Hematopoietic multipotent progenitor cell treated with erythropoietin and hydrocortisone succinate and interleukin-3 and kit ligand, for 4 days (in vitro differentiated cells): ENCODE measurements at regions not wholly inside any gene's neighbourhood (a gene's known extent, or its start where the extent isn't known, plus 50 kb on each side); places are given as distances from the start of the nearest gene placed in this dataset.

Source experiments
- DNase-seq: peaks from one replicate; pipeline ENCODE4 v3.0.0-alpha.2; 2015

- no peak for DNase-seq
Measured at GRCh38 chr7:156445997-156446761, 194.4 kb upstream of the RNF32 start.

GRCh38 chr7:156442516-156442915, 198.1 kb upstream of the RNF32 start:
- DNase-seq: no peak

DNA sequence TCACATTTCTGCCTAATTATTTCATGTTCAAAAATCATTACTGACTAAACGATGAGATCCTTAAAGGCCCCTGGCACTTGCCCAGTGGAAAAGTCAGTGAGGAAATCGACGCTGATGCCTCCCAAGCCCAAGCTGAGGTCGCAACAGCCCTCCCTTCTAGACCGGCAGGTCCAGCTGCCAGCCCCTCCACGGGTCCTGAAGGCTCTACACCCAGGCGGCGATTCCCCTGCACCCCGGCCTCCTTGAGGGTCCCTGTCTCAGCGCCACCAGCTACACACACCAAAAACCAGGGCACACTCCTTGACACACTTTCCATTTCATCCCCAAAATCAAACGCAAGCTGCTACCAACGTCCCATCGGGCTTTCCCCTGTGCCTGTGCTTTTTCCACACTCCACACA, 200.1 kb upstream of the RNF32 start:
- DNase-seq: no peak

- no peak for DNase-seq
Measured at GRCh38 chr7:156438011-156438410, 202.6 kb upstream of the RNF32 start.

DNA sequence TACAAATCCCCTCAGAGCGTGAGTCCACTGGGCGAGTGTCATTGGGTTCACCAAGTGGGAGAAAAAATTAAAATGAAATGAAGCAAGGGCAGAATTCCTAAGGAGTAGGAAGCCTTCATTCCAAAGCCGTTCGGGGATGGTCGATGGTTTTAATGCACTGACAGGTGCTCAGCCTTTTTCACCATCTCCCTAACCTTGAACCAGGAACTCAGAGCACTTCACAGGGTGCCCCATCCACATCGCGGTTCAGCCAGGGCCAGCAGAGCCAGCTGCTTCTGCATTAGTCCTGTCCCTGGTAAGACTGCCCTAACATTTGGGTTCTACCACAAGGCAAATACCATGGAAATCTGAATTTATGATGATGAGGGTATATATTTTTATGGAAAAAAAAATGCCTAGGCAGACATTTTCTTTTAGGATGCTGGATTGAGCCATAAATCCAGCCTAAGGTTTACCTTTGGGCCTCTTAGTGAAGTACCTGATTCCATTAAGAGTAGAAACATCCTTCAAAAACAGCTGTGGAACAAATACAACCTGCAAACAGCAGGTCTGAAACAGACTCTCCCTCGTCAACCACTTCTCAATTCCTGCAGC, 203.5 kb upstream of the RNF32 start:
- DNase-seq: no peak

GRCh38 chr7:156435486-156436231, 204.9 kb upstream of the RNF32 start:
- DNase-seq: no peak

- no peak for DNase-seq
Measured at GRCh38 chr7:156434706-156435105, 205.9 kb upstream of the RNF32 start.

GRCh38 chr7:156432018-156432417, 208.6 kb upstream of the RNF32 start:
- DNase-seq: no peak

- no peak for DNase-seq
Measured at GRCh38 chr7:156430109-156430508, 210.5 kb upstream of the RNF32 start.

DNA sequence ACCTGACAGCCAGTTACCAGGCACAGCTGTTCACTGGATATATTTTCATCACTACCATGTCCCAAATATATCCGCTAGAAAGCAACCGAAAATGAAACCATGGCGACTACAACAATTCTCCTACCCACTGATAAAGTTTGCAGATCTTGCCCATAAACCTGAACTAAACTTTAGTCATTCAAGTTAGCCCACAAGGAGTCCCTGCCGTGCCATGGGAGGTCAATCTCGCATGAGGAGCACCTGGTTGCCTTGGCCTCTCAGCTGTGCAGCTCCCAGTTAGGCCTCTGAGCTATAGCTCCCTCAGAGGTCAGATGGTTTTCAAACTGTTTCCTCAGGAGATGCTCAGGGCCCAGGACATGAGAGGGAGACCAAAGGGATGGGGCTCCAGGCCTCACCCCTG, 211.1 kb upstream of the RNF32 start:
- DNase-seq: no peak

GRCh38 chr7:156423876-156424275, 216.7 kb upstream of the RNF32 start:
- DNase-seq: no peak

- no peak for DNase-seq
Measured at GRCh38 chr7:156420496-156420895, 220.1 kb upstream of the RNF32 start.

DNA sequence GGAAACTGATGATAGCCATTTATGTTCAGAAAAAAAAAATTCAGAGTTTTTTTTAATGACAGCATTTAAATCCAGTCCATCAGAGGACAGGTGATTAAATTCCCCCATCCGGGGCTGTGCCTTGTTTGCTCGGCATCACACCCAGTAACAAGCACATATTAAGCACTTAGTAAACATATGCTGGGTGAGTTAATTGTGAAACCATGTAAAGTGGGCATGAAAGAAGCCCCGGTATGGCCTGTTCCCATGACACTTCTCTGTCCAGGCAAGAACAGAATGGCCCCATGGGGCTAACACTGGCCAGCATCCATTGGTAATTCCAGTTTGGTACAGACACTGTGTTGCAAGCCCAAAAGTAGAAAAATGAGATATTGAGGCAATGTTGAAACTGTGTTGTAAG, 220.8 kb upstream of the RNF32 start:
- DNase-seq: no peak

- no peak for DNase-seq
Measured at GRCh38 chr7:156402255-156402654, 238.3 kb upstream of the RNF32 start.

DNA sequence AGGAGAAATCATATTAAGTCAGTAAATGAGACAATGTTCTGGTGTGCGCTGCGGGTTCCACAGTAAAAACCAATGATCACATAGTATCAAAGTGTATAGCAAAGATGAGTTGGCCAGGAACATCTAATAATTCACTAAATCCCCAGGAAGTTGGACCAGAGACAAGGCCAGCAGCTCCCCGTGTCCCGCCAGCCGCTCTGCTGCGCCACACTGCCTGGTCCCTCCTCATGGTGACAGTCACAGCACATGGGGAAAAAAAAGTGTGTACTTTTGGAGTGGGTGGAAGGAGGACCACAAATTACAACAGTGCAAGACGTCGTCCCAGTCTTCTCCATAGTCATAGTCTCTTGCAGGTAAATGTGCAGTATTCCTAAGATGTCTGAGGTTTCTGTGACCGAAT, 239.0 kb upstream of the RNF32 start:
- no peak for DNase-seq

GRCh38 chr7:156400046-156400445, 240.5 kb upstream of the RNF32 start:
- no peak for DNase-seq

GRCh38 chr7:156397249-156397648, 243.3 kb upstream of the RNF32 start:
- no peak for DNase-seq

DNA sequence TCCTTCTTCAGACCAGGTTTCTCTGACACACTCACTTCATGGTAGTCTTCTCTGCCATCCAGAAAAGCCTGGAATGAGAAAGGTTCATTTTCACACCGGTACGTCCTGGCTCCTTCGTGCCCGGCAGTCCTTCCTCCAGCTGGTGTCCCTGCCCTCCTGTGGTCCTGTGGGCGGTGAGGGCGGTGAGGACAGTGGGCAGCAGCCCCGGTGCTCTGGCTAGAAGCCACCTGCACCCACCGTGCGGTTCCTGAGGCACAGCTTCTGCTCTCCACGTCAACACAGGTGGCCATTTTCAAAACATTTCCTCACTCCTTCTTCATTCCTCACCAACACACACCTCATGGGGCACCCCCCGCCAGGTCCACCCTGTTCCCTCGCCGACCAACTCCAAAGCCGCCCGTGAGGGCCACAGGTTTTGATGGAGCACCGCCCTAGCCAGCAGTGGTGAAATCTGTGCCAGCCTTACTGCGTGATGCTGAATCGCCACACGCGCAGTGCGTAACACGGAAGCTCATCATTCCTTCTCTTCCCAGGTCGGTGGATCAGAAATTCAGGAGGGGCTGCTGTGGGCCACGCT, 251.4 kb upstream of the RNF32 start:
- no peak for DNase-seq

- DNase-seq: peak; percentile 5
Measured at GRCh38 chr7:156386097-156386496, 254.5 kb upstream of the RNF32 start.

DNA sequence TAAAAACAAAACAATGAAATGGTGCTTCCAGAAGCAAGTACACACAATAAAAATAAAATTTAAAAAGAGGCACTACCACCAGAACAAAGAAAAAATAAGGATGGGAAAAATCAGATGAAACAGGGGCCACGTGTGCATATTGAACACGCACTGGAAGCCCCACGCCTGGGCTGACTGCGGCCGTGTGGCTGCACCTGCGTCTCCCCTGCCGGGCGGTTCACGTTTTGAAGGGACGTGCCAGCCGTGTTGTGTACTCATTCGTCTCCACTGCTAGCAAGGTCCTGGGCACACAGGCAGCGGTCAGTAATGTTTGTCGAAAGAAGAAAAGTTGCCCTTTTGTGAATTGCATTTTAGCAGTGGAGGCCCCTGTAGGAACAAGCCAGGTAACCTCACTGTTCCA, 255.9 kb upstream of the RNF32 start:
- DNase-seq: no peak

GRCh38 chr7:156383526-156383925, 257.0 kb upstream of the RNF32 start:
- no peak for DNase-seq

GRCh38 chr7:156380261-156380660, 260.3 kb upstream of the RNF32 start:
- no peak for DNase-seq

DNA sequence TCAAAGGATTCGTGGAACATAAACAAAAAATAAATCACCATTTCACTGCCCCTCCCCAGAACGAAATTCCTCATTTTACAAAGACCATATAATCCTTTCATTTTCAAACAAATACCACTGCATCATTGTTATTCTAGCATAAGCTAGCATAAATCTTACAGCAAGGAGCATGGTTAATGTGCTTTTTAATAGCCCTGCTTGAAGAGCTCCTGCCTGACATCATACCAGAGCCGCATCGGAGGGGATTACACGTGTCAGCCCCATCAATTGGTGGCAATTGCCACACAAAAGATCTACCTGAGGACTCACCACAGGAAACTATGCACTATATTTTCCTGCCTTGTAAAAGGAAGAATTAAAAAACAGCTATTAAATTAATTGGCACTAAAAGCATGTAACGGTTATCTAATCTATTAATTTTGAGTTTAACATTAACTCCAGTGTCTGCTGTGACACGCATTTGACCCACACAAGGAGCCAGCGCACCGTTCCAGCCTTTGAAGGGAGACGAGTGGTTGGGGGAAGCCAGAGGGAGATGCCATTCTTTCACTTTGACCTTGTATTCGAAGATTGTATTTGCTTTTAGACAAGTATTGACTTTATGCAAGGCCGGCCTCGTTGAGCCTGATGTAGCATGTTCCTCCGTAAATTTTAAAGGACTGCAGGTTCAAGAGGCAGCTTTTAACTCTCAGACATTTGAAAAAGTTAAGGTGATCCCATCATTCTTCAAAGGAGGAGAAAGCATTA, 261.1 kb upstream of the RNF32 start:
- DNase-seq: no peak
